ENCODE measurements at regions not wholly inside any gene's neighbourhood (a gene's known extent, or its start where the extent isn't known, plus 50 kb on each side); places are given as distances from the start of the nearest gene placed in this dataset.

GRCh38 chr3:16695710-16696109 is 90.5 kb upstream of the DAZL start:
- Histone ChIP-seq H3K36me3 (ENCODE audit: control insufficient read depth in 1 of 2, insufficient read depth in 2 of 2, low read depth in 1 of 2, low read length in 2 of 2) (no peaks in the 10 kb centered on the region), H3K23ac (ENCODE audit: low read length in 2 of 2) (no peak overlapping the region), H3K4ac (ENCODE audit: low read depth in 1 of 2, low read length in 2 of 2) (no peak overlapping the region), H3K4me1 (ENCODE audit: control insufficient read depth, insufficient read depth, low read depth, low read length) (no peaks in the 10 kb centered on the region), H2AFZ (ENCODE audit: low read depth, low read length) (no peak overlapping the region), H3K14ac (ENCODE audit: low read length in 2 of 2) (no peak overlapping the region), H4K91ac (ENCODE audit: low read length) (no peak overlapping the region), H2BK120ac (ENCODE audit: low read depth, low read length) (no peak overlapping the region), H2BK15ac (ENCODE audit: low read depth, poor library complexity, severe bottlenecking) (no peak overlapping the region), H3K4me2 (ENCODE audit: low read length, poor library complexity, severe bottlenecking) (no peak overlapping the region), H3K27ac (ENCODE audit: low read length, poor library complexity, severe bottlenecking) (no peak overlapping the region), H3K9ac (ENCODE audit: low read length) (no peak overlapping the region), H3K27me3 (ENCODE audit: control insufficient read depth in 1 of 2, insufficient read depth in 1 of 2, low read length in 2 of 2) (peaks cover 0 to 4% of the 10 kb centered on the region in 2 experiments), H2BK12ac (ENCODE audit: low read length in 2 of 2) (no peak overlapping the region), H3K9me3 (ENCODE audit: control insufficient read depth, low read length) (no peaks in the 10 kb centered on the region), H3K79me1 (replicated peaks; ENCODE audit: low read length, poor library complexity, severe bottlenecking) (no peaks in the 10 kb centered on the region), H3K18ac (ENCODE audit: low read depth in 1 of 2, low read length in 2 of 2) (no peak overlapping the region), H3K4me3 (ENCODE audit: insufficient read depth in 1 of 2, low read depth in 1 of 2, low read length in 2 of 2) (peak overlapping the region in 1 of 2 experiments; percentile 61), H2BK5ac (ENCODE audit: low read depth, low read length, poor library complexity, severe bottlenecking) (no peak overlapping the region), H4K8ac (ENCODE audit: low read length) (no peak overlapping the region), H2AK5ac (ENCODE audit: low read length, severe bottlenecking) (no peak overlapping the region)
- DNase-seq = no peak
- WGBS = 80% methylated on average over 4 of the region's 4 CpGs

GRCh38 chr3:16697443-16698147 is 92.4 kb upstream of the DAZL start:
- Histone ChIP-seq H3K18ac (ENCODE audit: low read depth in 1 of 2, low read length in 2 of 2) (no peak overlapping the region), H4K91ac (ENCODE audit: low read length) (no peak overlapping the region), H3K4me1 (ENCODE audit: control insufficient read depth, insufficient read depth, low read depth, low read length) (no peaks in the 10 kb centered on the region)

GRCh38 chr3:16700651-16701050 is 95.4 kb upstream of the DAZL start:
- H2AFZ ChIP-seq (ENCODE audit: low read depth, low read length) = no peak overlapping the region
- no peak overlapping the region for H4K91ac ChIP-seq (ENCODE audit: low read length)
- no peak overlapping the region for H3K18ac ChIP-seq (ENCODE audit: low read depth in 1 of 2, low read length in 2 of 2)
- H4K8ac ChIP-seq (ENCODE audit: low read length) = no peak overlapping the region
- no peaks in the 10 kb centered on the region for H3K9me3 ChIP-seq (ENCODE audit: control insufficient read depth, low read length)
- H3K4me2 ChIP-seq (ENCODE audit: low read length, poor library complexity, severe bottlenecking) = no peak overlapping the region
- no peak overlapping the region for H2BK5ac ChIP-seq (ENCODE audit: low read depth, low read length, poor library complexity, severe bottlenecking)
- H3K27me3 ChIP-seq (ENCODE audit: control insufficient read depth in 1 of 2, insufficient read depth in 1 of 2, low read length in 2 of 2) = peaks cover 0 to 4% of the 10 kb centered on the region in 2 experiments
- H3K4ac ChIP-seq (ENCODE audit: low read depth in 1 of 2, low read length in 2 of 2) = no peak overlapping the region
- no peak overlapping the region for H2BK120ac ChIP-seq (ENCODE audit: low read depth, low read length)
- no peaks in the 10 kb centered on the region for H3K4me1 ChIP-seq (ENCODE audit: control insufficient read depth, insufficient read depth, low read depth, low read length)
- H3K79me1 ChIP-seq (replicated peaks; ENCODE audit: low read length, poor library complexity, severe bottlenecking) = no peaks in the 10 kb centered on the region
- DNase-seq = no peak
- H3K23ac ChIP-seq (ENCODE audit: low read length in 2 of 2) = no peak overlapping the region
- H3K9ac ChIP-seq (ENCODE audit: low read length) = no peak overlapping the region
- H3K36me3 ChIP-seq (ENCODE audit: control insufficient read depth in 1 of 2, insufficient read depth in 2 of 2, low read depth in 1 of 2, low read length in 2 of 2) = no peaks in the 10 kb centered on the region
- no peak overlapping the region for H2AK5ac ChIP-seq (ENCODE audit: low read length, severe bottlenecking)
- H3K4me3 ChIP-seq (ENCODE audit: insufficient read depth in 1 of 2, low read depth in 1 of 2, low read length in 2 of 2) = no peak overlapping the region
- H3K27ac ChIP-seq (ENCODE audit: low read length, poor library complexity, severe bottlenecking) = no peak overlapping the region
- H3K14ac ChIP-seq (ENCODE audit: low read length in 2 of 2) = no peak overlapping the region
- no peak overlapping the region for H2BK15ac ChIP-seq (ENCODE audit: low read depth, poor library complexity, severe bottlenecking)
- no peak overlapping the region for H2BK12ac ChIP-seq (ENCODE audit: low read length in 2 of 2)

More at GRCh38 chr3:16697443-16698147, 92.4 kb upstream of the DAZL start:
- Histone ChIP-seq H3K36me3 (ENCODE audit: control insufficient read depth in 1 of 2, insufficient read depth in 2 of 2, low read depth in 1 of 2, low read length in 2 of 2) (no peaks in the 10 kb centered on the region), H3K9me3 (ENCODE audit: control insufficient read depth, low read length) (no peaks in the 10 kb centered on the region), H2AFZ (ENCODE audit: low read depth, low read length) (no peak overlapping the region), H3K23ac (ENCODE audit: low read length in 2 of 2) (no peak overlapping the region), H2AK5ac (ENCODE audit: low read length, severe bottlenecking) (no peak overlapping the region), H3K14ac (ENCODE audit: low read length in 2 of 2) (no peak overlapping the region), H3K79me1 (replicated peaks; ENCODE audit: low read length, poor library complexity, severe bottlenecking) (no peaks in the 10 kb centered on the region), H3K4me2 (ENCODE audit: low read length, poor library complexity, severe bottlenecking) (no peak overlapping the region), H3K9ac (ENCODE audit: low read length) (peak overlapping the region; percentile 20), H2BK15ac (ENCODE audit: low read depth, poor library complexity, severe bottlenecking) (no peak overlapping the region), H2BK12ac (ENCODE audit: low read length in 2 of 2) (no peak overlapping the region), H3K4ac (ENCODE audit: low read depth in 1 of 2, low read length in 2 of 2) (no peak overlapping the region), H2BK5ac (ENCODE audit: low read depth, low read length, poor library complexity, severe bottlenecking) (no peak overlapping the region), H3K27me3 (ENCODE audit: control insufficient read depth in 1 of 2, insufficient read depth in 1 of 2, low read length in 2 of 2) (peaks cover 0 to 4% of the 10 kb centered on the region in 2 experiments), H3K27ac (ENCODE audit: low read length, poor library complexity, severe bottlenecking) (no peak overlapping the region), H2BK120ac (ENCODE audit: low read depth, low read length) (no peak overlapping the region), H4K8ac (ENCODE audit: low read length) (no peak overlapping the region), H3K4me3 (ENCODE audit: insufficient read depth in 1 of 2, low read depth in 1 of 2, low read length in 2 of 2) (peak overlapping the region in 1 of 2 experiments; percentile 61)
- DNase-seq = peak; percentile 24
- WGBS = 31% methylated on average over 1 of the region's 1 CpG

GRCh38 chr3:16704941-16705340 is 99.7 kb upstream of the DAZL start:
- no peak overlapping the region for H3K4me2 ChIP-seq (ENCODE audit: low read length, poor library complexity, severe bottlenecking)
- no peak overlapping the region for H2BK12ac ChIP-seq (ENCODE audit: low read length in 2 of 2)
- no peak overlapping the region for H3K23ac ChIP-seq (ENCODE audit: low read length in 2 of 2)
- 82% methylated on average over 2 of the region's 2 CpGs for WGBS
- H3K4me3 ChIP-seq (ENCODE audit: insufficient read depth in 1 of 2, low read depth in 1 of 2, low read length in 2 of 2) = no peak overlapping the region
- H2AK5ac ChIP-seq (ENCODE audit: low read length, severe bottlenecking) = no peak overlapping the region
- no peak overlapping the region for H2BK15ac ChIP-seq (ENCODE audit: low read depth, poor library complexity, severe bottlenecking)
- H3K9ac ChIP-seq (ENCODE audit: low read length) = no peak overlapping the region
- peaks cover 0 to 4% of the 10 kb centered on the region in 2 experiments for H3K27me3 ChIP-seq (ENCODE audit: control insufficient read depth in 1 of 2, insufficient read depth in 1 of 2, low read length in 2 of 2)
- no peaks in the 10 kb centered on the region for H3K36me3 ChIP-seq (ENCODE audit: control insufficient read depth in 1 of 2, insufficient read depth in 2 of 2, low read depth in 1 of 2, low read length in 2 of 2)
- no peak for DNase-seq
- no peak overlapping the region for H2BK120ac ChIP-seq (ENCODE audit: low read depth, low read length)
- no peak overlapping the region for H2AFZ ChIP-seq (ENCODE audit: low read depth, low read length)
- no peak overlapping the region for H4K91ac ChIP-seq (ENCODE audit: low read length)
- no peaks in the 10 kb centered on the region for H3K79me1 ChIP-seq (replicated peaks; ENCODE audit: low read length, poor library complexity, severe bottlenecking)
- no peak overlapping the region for H2BK5ac ChIP-seq (ENCODE audit: low read depth, low read length, poor library complexity, severe bottlenecking)
- no peaks in the 10 kb centered on the region for H3K4me1 ChIP-seq (ENCODE audit: control insufficient read depth, insufficient read depth, low read depth, low read length)
- H3K27ac ChIP-seq (ENCODE audit: low read length, poor library complexity, severe bottlenecking) = no peak overlapping the region
- H3K4ac ChIP-seq (ENCODE audit: low read depth in 1 of 2, low read length in 2 of 2) = no peak overlapping the region
- H3K14ac ChIP-seq (ENCODE audit: low read length in 2 of 2) = no peak overlapping the region
- no peak overlapping the region for H4K8ac ChIP-seq (ENCODE audit: low read length)
- no peak overlapping the region for H3K18ac ChIP-seq (ENCODE audit: low read depth in 1 of 2, low read length in 2 of 2)
- H3K9me3 ChIP-seq (ENCODE audit: control insufficient read depth, low read length) = no peaks in the 10 kb centered on the region

All from mesenchymal stem cell (in vitro differentiated cells and primary cell).